NT2/D1 (cell line): ENCODE measurements at regions not wholly inside any gene's neighbourhood (a gene's known extent, or its start where the extent isn't known, plus 50 kb on each side); places are given as distances from the start of the nearest gene placed in this dataset.

ENCODE experiments used
- SUZ12 ChIP-seq: IDR thresholded peaks from 2 replicates; pipeline ENCODE4 v1.6.1; 2011; ENCODE audit not compliant: insufficient read length, insufficient read depth; ENCODE audit errors: extremely low read depth
- ZNF274 ChIP-seq: IDR thresholded peaks from 2 replicates; pipeline ENCODE4 v1.6.1; 2011; ENCODE audit warnings: mild to moderate bottlenecking, low read depth, low read length

GRCh38 chr5:38650946-38651345, 94.5 kb upstream of the LIFR start:
- TF ChIP-seq SUZ12 (no peak), ZNF274 (no peak)
